Epithelial cell of proximal tubule (primary cell): ENCODE measurements at regions not wholly inside any gene's neighbourhood (a gene's known extent, or its start where the extent isn't known, plus 50 kb on each side); places are given as distances from the start of the nearest gene placed in this dataset.

Experiments used
- DNase-seq: peaks from one replicate; pipeline ENCODE4 v3.0.0-alpha.2; 2011; ENCODE audit warnings: low read depth
- H3K4me3 ChIP-seq: 2 replicates; pipeline ENCODE4 v1.5.1; 2011; ENCODE audit warnings: low read depth, mild to moderate bottlenecking, low read length
- CTCF ChIP-seq: conservative IDR thresholded peaks from 2 replicates; pipeline ENCODE4 v1.5.1; 2012; ENCODE audit warnings: low read depth, mild to moderate bottlenecking, low read length

GRCh38 chr9:16180546-16180945 lies 627.7 kb downstream of the CCDC171 start:
- H3K4me3 ChIP-seq: no peak overlapping the region
- no peak for TF ChIP-seq CTCF
- DNase-seq: peak; percentile 62

GRCh38 chr9:16181539-16181938 lies 628.7 kb downstream of the CCDC171 start:
- no peak for DNase-seq
- no peak for TF ChIP-seq CTCF

GRCh38 chr9:16182784-16183183 lies 629.9 kb downstream of the CCDC171 start:
- no peak for TF ChIP-seq CTCF
- no peak overlapping the region for H3K4me3 ChIP-seq
- no peak for DNase-seq

More at GRCh38 chr9:16181539-16181938, 628.7 kb downstream of the CCDC171 start:
- no peak overlapping the region for H3K4me3 ChIP-seq

- TF ChIP-seq CTCF: no peak
- no peak overlapping the region for H3K4me3 ChIP-seq
- DNase-seq: no peak
Observed at GRCh38 chr9:16184964-16185646, 632.3 kb downstream of the CCDC171 start.

GRCh38 chr9:16191191-16191590 lies 638.3 kb downstream of the CCDC171 start:
- no peak overlapping the region for H3K4me3 ChIP-seq
- DNase-seq: no peak
- no peak for TF ChIP-seq CTCF

- no peak for DNase-seq
- peak overlapping the region; percentile 14 for H3K4me3 ChIP-seq
- peak; percentile 83 for TF ChIP-seq CTCF
Observed at GRCh38 chr9:16191691-16192402, 639.0 kb downstream of the CCDC171 start.

GRCh38 chr9:16192403-16193017 lies 639.7 kb downstream of the CCDC171 start:
- no peak for TF ChIP-seq CTCF
- no peak overlapping the region for H3K4me3 ChIP-seq
- DNase-seq: no peak
